HG02943 (cell line): ENCODE measurements at regions not wholly inside any gene's neighbourhood (a gene's known extent, or its start where the extent isn't known, plus 50 kb on each side); places are given as distances from the start of the nearest gene placed in this dataset.

Experiments used
- ATAC-seq: cut with Tn5 transposase; IDR thresholded peaks from one replicate; pipeline ENCODE4 v1.9.1; 2021; ENCODE audit warnings: mild to moderate bottlenecking, low read depth, moderate library complexity; ENCODE audit not compliant: unreplicated experiment

DNA sequence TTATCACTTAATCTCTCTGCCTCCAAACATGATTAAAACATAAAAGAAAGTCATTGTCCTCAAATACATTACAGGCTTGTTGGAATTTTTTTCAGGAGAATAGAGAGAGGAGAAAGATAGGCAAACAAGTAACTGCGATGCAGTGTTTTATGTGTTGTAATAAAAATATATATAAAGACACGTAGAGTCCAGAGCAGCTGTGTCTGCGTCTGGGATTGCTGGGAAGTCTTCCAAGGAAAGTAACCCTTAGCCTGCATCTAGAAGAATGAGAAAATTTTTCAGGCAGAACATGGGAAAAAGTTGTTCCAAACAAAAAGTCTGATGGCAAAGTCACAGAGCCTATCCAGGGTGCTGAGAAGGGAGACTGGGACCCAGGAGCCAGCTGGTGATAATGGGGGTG lies 91.8 kb upstream of the ST6GAL2 start:
- no peak for ATAC-seq

DNA sequence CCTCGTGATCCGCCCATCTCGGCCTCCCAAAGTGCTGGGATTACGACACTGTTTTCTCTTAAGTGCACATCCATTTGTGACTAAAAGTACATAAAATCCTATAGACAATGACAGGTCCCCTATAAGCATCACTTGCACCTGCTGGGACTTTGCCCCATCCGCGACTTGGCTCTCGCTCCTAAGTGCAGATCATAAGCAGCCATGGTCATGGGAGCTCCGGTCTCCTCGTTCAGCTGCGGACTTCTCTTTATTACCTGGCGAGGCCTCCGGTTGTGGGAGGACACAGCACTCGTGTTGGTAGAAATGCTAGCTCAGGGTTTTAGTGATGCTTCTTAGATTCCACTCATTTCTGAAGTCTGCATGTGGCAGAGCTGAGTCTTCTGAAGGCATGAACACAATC lies 92.7 kb upstream of the ST6GAL2 start:
- no peak for ATAC-seq

DNA sequence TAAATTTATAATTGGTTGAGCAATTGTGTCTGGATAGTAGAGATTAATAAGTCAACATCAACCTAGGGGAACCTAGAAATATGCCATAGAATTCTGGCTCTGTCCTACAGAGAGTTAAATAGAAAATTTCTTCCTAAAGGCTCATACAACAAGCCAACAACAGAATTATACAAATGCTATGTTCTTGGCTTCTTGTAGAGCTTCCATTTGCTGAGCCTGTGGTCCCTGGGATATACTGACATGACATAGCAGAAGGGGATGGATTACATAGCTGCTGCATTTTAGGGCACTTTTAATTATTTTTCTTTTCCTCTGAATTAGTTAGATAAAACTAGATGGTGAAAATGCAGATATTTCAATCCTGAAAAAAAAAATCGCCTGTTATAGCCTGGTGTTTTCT lies 95.5 kb upstream of the ST6GAL2 start:
- no peak for ATAC-seq

DNA sequence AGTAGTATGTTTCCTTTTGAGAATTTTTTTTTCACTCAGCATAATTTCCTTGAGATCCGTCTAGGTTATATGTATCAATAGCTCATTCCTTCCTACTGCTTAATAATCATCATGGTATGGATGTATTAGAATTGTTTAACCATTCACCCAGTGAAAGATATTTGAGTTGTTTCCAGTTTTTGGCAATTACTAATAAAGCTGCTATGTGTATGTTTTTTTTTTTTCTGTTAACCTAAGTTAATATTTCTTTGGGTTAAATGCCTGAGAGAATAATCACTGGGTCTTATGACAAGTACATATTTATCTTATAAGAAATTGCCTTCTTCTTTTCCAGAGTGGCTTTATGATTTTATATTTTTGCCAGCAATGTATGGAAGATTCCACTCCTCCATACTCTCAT lies 96.4 kb upstream of the ST6GAL2 start:
- no peak for ATAC-seq

DNA sequence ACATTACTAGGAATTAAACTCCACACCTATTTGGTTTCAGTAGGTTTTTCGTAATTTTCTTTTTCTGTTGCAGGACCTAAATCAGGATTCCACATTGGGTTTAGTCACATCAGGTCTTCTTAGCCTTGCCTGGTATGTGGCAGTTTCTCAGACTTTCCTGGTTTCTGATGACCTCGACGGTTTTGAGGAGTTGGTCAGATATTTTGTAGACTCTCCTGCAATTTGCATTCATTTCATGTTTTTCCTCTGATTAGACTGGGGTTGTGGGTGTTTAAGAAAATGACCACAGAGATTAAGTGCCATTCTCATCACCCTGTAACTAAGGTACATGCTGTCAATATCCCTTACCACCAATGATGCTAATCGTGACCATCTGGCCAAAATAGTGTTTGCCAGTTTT lies 97.3 kb upstream of the ST6GAL2 start:
- ATAC-seq: no peak

DNA sequence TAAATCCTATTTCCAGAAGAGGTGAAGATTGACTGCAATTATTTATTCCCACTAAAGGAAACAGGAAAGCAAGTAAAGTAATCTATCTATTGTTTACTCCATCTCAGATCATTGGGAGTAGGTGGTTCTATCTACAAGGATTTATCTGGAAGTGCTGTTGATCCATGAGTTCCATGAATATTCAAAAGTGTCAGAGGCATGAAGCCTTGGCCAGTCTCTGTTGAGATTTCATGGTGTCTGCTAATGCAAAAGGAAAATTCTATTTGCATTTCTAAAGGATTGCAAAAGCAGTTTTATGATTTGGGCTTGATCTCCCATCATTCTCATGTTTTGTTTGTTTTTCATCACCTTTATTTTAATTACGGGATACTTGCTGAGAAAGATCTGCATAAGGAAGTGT lies 102.4 kb upstream of the ST6GAL2 start:
- no peak for ATAC-seq

DNA sequence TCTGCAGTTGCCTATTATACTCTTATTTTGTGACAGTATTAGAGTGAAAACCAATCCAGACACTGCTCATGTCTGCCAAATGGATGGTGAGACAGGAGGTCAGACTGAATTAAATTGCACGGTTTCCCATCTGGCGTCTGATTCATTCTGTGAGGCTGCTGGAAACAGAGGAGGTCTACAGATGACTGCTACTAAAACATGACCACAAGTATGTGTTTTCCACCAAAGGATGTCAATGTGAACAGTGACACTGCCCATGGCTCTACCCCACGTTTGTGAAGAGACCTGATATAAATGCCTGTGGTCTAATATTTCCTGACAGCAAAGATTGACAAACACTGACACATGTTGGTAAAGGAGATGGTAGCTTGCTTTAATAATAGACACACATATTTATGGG lies 104.3 kb upstream of the ST6GAL2 start:
- no peak for ATAC-seq

DNA sequence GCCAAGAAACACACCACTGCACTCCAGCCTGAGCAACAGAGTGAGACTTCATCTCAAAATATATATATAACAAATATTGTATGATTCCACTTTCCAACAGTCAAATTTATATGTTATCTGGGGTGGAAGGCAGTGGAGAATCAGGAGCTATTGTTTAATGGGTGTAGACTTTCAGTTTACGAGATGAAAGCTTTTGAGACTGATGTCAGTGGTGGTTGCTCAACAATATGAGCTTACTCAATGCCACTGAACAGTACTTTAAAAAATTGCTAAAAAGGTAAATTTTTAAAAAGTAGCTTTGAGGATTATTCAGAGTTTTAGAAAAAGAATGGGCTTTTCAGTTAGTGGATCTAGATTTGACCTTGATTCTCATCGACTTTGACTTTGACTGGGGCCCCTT lies 105.9 kb upstream of the ST6GAL2 start:
- no peak for ATAC-seq

DNA sequence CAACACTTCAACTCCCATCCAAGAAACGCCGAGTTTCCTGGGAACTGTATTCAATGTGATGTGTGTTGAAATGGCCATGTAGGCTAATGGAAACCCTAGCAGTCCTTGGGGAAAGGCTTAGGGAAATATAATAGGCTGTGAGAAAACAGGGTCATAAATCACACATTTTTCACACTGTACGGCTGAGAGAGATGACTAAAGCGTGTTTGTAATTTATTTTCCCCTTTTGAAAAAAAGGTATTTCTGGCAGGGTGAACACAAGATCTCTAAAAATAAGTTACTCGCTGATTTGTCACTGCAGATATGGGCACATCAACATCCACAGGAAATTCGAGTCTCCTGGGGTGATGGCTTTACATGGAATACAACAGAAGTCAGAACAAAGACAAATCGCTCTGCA lies 109.6 kb upstream of the ST6GAL2 start:
- no peak for ATAC-seq

DNA sequence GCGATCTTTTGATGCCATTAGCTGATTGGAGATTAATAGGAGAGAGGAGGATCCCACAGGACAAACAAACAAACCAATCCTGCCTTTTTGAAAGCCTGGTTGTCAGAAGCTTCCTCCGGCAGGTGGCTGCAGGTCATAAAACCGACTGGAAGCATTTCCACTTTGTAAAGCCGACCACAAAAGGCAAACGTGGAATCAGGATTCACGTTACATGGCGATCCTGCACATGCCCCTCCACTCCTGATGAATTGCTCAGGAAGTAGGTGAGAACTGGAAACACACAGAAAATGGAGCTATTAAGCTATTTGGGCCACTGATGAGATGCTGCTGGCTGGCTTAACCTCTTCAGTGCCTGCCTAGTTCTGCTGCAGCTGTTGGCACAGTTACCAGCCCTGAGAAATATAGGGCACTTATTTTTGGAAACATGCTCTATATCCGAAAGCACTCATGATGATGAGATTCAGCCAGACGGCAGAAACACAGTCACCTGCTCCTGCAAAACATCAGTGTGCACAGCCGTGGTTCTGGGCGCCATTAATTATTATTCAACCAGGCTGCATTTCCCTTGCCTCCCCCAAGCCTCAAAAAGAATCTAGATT lies 110.3 kb upstream of the ST6GAL2 start:
- ATAC-seq: no peak

DNA sequence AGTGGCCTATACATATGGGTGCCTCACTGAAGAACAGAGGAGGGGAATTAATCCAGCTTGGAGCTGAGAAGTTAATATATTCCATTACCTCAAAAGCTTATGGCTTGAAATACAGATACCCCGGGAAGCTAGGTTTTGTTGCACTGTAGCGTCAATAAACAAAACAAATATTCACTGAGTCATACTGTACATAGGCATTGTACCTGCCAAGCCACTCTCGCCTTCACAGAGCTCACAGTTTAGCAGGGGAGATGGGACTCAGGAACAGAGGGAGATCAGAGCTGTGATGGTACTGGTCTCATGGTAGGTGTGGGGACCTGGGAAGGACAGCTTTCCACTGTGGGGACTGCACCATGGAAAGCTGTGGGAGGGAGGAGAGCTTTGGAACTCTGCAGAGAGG lies 111.2 kb upstream of the ST6GAL2 start:
- ATAC-seq: no peak

DNA sequence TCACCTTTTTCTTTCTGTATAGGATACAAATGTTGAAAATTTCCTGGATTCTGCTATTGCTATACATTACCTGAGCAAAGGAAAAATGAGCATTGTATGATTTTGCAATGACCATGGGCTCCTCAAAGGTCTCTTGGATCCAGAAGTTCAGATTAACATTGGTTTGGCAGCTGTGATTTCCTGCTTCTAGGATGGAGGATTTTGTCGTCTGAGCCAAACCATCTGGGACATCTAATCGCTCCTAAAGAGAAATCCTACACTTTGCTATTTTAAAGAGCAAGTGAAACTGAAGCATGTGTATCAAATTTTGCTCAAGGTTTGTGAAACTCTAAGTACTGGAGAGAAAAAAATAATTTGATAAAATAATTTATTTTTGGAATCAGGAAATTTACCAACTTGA lies 115.1 kb upstream of the ST6GAL2 start:
- no peak for ATAC-seq

DNA sequence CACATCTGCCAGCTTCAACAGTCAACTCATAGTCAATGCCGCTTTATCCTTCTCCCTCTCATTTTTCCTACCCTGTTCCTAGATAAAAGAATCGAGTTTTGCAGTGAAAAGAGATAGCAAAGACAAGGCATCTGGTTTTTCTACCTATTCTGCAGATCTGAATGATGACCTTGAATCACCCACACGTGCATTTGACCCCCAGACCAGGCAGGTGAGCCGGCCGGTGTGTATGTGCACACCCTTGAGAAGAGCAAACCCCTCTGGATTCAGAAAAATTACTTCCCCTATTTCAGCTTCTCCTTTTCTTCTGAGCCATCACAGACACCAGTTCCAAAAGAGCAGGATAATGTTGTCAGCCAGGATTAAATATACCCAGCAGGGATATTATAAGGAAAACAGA lies 115.6 kb upstream of the ST6GAL2 start:
- ATAC-seq: no peak

DNA sequence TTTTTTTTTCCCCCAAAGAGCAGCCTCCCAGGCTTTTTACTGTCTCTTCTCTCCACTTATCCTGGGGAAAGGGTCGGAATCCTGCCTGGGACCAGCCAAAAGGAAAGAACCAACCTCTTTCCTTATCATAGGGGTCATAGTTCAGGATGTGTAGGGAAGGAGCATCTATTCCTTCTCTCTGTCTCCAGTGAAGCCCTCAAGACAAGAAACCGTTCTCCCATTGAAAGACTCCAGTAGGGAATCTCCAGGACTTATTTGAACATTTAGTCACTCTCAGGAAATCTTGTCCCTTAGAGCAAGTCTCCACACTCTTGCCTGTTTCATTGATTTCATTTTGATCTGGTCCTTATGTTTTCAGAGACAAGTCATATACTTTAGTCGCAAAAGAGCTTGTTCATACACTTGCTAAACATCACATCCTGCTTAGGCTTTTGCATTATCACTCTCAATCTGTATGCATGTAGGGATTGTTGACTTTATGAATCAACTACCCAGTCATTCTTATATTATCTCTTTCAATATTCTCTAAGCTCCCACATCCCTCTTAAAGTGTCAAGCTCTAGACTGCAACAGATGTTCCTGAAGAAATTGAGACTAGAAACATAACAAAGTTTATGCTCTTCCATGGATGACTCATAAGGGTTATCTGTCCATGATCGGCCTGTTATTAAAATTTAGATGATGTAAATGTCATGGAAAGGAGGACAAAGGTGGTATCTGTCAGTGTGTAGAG lies 116.2 kb upstream of the ST6GAL2 start:
- ATAC-seq: no peak

DNA sequence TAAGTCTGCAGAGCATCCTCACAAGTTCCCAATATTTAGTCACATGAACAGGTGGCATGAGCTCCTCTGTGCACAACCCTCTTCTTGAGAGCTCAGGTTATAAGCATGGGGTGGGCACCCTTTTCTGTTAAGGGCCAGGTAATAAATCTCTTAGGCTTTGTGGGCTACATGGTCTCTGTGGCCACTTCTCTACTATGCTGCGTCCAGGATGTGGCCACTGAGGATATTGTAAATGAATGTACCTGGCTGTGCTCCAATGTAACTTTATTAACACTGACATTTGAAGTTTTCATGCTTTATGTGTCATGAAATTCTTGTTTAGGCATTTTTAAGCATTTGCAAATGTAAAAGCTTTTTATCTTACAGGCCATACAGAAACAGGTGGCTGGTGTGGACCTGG lies 116.8 kb upstream of the ST6GAL2 start:
- no peak for ATAC-seq

DNA sequence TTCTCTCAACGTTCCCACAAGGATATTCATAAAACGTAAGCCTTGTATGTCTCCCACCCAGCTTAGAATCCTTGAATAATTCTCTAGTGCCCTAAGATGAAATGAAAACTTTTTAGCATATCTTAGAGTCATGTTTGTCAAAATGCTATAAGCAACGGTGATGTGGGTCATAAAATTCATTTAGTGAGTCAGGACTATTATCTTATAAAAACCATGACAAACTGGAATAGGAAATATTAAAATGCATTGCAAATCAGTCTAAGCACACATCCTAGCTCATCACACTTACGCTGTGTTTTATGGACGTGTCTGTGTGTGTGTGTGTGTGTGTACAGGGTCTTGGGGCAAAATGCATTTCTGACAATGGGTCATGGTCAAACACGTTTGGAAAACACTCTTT lies 119.9 kb upstream of the ST6GAL2 start:
- no peak for ATAC-seq

DNA sequence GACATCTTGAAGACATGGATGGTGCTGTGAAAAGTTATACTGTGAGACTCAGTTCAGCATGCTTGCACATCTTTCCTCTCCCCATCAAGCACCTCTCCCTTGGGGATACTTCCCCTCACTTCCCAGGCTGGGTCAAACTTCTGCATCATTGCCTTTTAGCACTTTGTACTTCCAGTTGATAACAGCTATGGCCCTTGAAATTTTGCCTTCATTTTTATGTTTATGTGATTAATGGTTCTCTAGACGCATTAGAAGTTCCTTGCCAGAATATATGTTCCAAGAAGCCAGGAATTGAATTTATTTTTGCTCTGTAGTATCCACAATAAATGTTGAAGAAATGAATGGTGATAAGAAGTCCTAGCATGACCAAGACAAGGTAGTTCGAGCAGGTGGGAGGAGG lies 120.9 kb upstream of the ST6GAL2 start:
- no peak for ATAC-seq

DNA sequence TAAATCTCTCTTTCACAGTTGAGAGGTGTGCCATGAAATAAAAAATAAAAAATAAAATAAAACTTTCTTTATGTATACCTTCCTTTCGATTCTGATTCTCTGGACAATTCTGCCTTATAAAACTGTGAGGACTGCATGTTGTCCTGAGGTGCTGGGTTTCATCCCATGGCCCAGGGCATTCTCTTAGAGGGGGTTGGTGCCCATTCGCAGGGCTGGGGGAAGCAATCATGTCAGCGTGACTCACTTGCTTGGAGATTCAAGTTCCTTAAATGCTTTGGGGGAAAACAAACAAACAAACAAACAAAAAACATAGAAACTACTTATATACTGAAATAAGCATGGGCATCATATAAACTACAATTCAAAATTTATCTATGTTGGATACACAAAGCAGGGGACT lies 122.0 kb upstream of the ST6GAL2 start:
- no peak for ATAC-seq

DNA sequence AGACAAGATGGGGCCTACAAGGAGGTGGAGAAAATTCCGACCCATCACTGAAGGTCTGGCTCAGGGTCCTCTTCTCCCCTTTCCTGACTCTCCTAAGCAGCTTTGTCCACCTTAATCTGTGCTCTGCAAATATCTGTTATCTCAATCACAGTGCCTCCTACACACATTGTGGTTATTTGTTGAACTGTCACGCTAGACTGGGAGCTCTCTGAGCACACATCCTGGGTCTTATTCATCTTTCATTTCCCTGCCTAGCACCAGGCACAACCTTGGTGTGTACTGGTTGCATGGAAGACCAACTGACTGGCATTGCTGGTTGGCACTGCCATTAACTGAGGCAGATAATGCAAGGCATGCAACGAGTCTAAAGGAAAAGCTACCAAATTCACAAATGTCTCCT lies 122.9 kb upstream of the ST6GAL2 start:
- no peak for ATAC-seq

DNA sequence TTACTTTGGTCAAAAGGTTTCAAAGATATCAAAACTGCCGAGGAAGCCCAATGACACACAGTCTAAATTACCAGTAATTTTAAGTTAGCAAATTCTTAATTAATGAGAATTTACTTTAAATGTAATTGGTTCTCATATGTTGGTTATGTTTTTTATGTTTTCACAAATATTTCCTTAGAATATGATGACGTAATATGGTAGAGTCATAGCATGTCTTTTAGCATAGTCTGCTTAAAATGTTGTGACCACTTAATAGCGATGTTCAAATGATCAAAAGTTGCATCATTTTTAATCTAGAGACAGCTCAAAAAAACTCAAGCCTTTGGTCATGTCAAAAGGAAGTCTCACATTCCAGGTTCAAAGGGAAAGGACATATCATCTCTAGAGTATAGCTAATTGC lies 123.3 kb upstream of the ST6GAL2 start:
- no peak for ATAC-seq

DNA sequence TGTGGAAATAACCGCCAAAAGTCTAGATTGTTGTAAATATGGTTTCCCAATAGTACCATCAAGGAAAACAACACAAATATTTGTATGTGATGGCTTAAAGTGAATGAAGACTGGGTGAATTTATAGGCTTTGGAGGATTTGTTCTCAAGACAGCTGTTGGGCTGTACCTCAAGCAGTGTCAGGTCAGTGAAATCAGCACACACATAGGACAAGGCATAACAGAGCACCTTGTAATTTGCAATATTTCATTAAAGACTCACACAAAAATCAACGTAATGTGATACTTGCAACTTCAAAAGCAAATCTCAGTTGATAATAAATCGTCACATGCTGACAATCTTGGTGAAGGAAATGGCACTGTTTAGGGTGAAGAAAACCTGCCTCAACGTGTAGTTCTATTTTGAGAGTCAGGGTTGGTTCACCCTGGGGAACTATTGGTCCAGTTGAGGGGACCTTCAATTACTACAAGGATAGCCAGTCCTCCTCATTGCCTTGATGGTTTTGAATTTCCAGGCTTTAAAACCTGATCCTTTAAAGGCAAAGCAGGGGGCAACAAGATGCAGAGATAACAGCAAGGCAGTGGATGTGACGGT lies 126.8 kb upstream of the ST6GAL2 start:
- ATAC-seq: no peak

DNA sequence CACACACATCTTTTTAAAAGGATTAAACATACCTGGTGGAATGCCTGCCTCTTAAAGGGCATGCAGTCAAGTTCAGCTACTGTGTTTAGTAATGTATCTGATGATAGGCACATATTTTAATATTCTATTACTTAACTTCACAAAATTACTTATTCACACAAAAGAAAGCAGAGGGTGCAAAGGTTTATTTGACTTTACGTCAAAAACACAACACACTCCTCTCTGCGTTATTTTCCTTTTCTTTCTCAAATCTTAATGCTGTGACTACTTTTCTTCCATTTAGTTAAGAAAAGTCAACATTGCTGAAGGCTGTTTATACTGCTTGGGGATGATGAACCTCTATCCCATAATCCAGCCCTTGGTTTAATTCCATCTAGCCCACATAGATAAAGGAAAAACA lies 127.9 kb upstream of the ST6GAL2 start:
- no peak for ATAC-seq
